HCT116 (cell line): ENCODE measurements at regions not wholly inside any gene's neighbourhood (a gene's known extent, or its start where the extent isn't known, plus 50 kb on each side); places are given as distances from the start of the nearest gene placed in this dataset.
A peak's percentile ranks its signal among the peaks of the same experiment; 100 is the strongest.

Source experiments
- ATAC-seq: fragments of 200-7000 bp; cut with Tn5 transposase; 2 replicates; pipeline ENCODE4 v1.9.1; 2020; ENCODE audit warnings: mild to moderate bottlenecking, moderate library complexity
- BruUV-seq: library from RNA; stranded (reverse); fragments of 400-500 nt; replicated peaks from 2 replicates; lab custom pipeline; 2021; lab: Mats Ljungman, UMichigan
- CTCF ChIA-PET: fragments of 300-600 bp; sonication (Branson Sonifier 250); formaldehyde crosslinking; loops from one replicate; lab custom pipeline; 2021; ENCODE audit warnings: antibody characterized with exemption; lab: Charles Lee
- POLR2A ChIA-PET: fragments of 300-600, 350-600 bp; sonication (Branson Sonifier 250); formaldehyde crosslinking; loops from one replicate; lab custom pipeline; 2021; ENCODE audit warnings: antibody characterized with exemption; lab: Charles Lee
- RAD21 ChIA-PET, 2 experiments: fragments of 300-600 bp; sonication (Branson Sonifier 250); formaldehyde crosslinking; loops; one replicate each; lab custom pipeline; 2023; ENCODE audit warnings: low total read pairs in 2 of 2; ENCODE audit not compliant: uncharacterized antibody in 2 of 2, unreplicated experiment in 2 of 2, low non-redundant PET in 1 of 2; lab: Charles Lee
- DNase-seq: peaks from one replicate; pipeline ENCODE4 v3.0.0-alpha.2; 2010; ENCODE audit warnings: low read depth, low spot score
- H2AFZ ChIP-seq: fragments of 200-600 bp; shearing (Covaris generic), sonication (generic); 2 replicates; pipeline ENCODE4 v1.6.1; 2017; ENCODE audit warnings: low read depth, mixed run types, mixed read lengths, antibody characterized with exemption, low read length; ENCODE audit not compliant: poor library complexity, severe bottlenecking
- H3K27ac ChIP-seq: 2 replicates; pipeline ENCODE4 v1.5.1; 2012; ENCODE audit warnings: low read depth, low read length
- H3K27me3 ChIP-seq: fragments of 200-600 bp; sonication (generic); 2 replicates; pipeline ENCODE4 v1.6.1; 2016; ENCODE audit warnings: mixed run types, low read length, mixed read lengths; ENCODE audit not compliant: insufficient read depth
- H3K36me3 ChIP-seq, 2 experiments: fragments of 200-500 bp in 1 of 2; fragments of 200-600 bp in 1 of 2; sonication (Bioruptor generic) in 1 of 2; sonication (generic) in 1 of 2; 2 replicates each; pipeline versions ENCODE4 v1.5.1 to v1.6.1; 2014 to 2016; ENCODE audit warnings: low read length in 2 of 2, inconsistent platforms in 1 of 2, mixed read lengths in 1 of 2, mixed run types in 1 of 2; ENCODE audit not compliant: insufficient read depth in 2 of 2, control insufficient read depth in 1 of 2
- H3K4me1 ChIP-seq, 2 experiments: fragments of 200-600 bp in 1 of 2; sonication (generic) in 1 of 2; 2 replicates each; pipeline versions ENCODE4 v1.5.1 to v1.6.1; 2012 to 2017; ENCODE audit warnings: low read length in 2 of 2, inconsistent platforms in 1 of 2, mild to moderate bottlenecking in 1 of 2, mixed read lengths in 1 of 2, mixed run types in 1 of 2, moderate library complexity in 1 of 2; ENCODE audit not compliant: insufficient read depth in 2 of 2, control insufficient read depth in 1 of 2
- H3K4me2 ChIP-seq: fragments of 200-600 bp; sonication (generic); 2 replicates; pipeline ENCODE4 v1.6.1; 2017; ENCODE audit warnings: mixed run types, low read length, mixed read lengths
- H3K4me3 ChIP-seq, 2 experiments: fragments of 200-600 bp in 1 of 2; sonication (generic) in 1 of 2; replicated peaks in 1 of 2; 2 replicates each; pipeline ENCODE4 v1.5.1; 2011 to 2016; ENCODE audit warnings: low read length in 2 of 2, control low read depth in 1 of 2, low read depth in 1 of 2, mild to moderate bottlenecking in 1 of 2, mixed read lengths in 1 of 2, mixed run types in 1 of 2
- H3K79me2 ChIP-seq: fragments of 200-600 bp; sonication (generic); 2 replicates; pipeline ENCODE4 v1.6.1; 2017; ENCODE audit warnings: mild to moderate bottlenecking, mixed run types, low read length, moderate library complexity, mixed read lengths; ENCODE audit not compliant: insufficient read depth
- H3K9ac ChIP-seq: fragments of 200-600 bp; sonication (generic); 2 replicates; pipeline ENCODE4 v1.6.1; 2016; ENCODE audit warnings: low read length, mixed read lengths
- H3K9me2 ChIP-seq: fragments of 200-600 bp; sonication (generic), shearing (Covaris generic); 2 replicates; pipeline ENCODE4 v1.6.1; 2017; ENCODE audit warnings: mixed run types, mild to moderate bottlenecking, moderate library complexity; ENCODE audit not compliant: insufficient read depth
- H3K9me3 ChIP-seq, 2 experiments: fragments of 200-500 bp in 1 of 2; fragments of 200-600 bp in 1 of 2; sonication (Bioruptor generic) in 1 of 2; sonication (generic) in 1 of 2; 2 replicates each; pipeline ENCODE4 v1.6.1; 2014 to 2017; ENCODE audit warnings: low read length in 2 of 2, mixed read lengths in 2 of 2, inconsistent platforms in 1 of 2, low read depth in 1 of 2, mild to moderate bottlenecking in 1 of 2, mixed run types in 1 of 2, moderate library complexity in 1 of 2; ENCODE audit not compliant: control insufficient read depth in 1 of 2, insufficient read depth in 1 of 2
- H4K20me1 ChIP-seq: fragments of 200-600 bp; sonication (generic), shearing (Covaris generic); 2 replicates; pipeline ENCODE4 v1.6.1; 2017; ENCODE audit warnings: mixed run types, mild to moderate bottlenecking, moderate library complexity; ENCODE audit not compliant: insufficient read depth
- CBX3 ChIP-seq: IDR thresholded peaks from 2 replicates; pipeline ENCODE4 v1.6.1; 2012; ENCODE audit warnings: low read depth
- ELF1 ChIP-seq: IDR thresholded peaks from 2 replicates; pipeline ENCODE4 v1.6.1; 2012; ENCODE audit warnings: low read depth, borderline replicate concordance
- EZH2 ChIP-seq: fragments of 200-600 bp; sonication (generic); IDR thresholded peaks from 2 replicates; pipeline ENCODE4 v1.6.1; 2017; ENCODE audit warnings: antibody characterized with exemption, mixed run types
- EZH2phosphoT487 ChIP-seq: fragments of 200-600 bp; IDR thresholded peaks from 2 replicates; pipeline ENCODE4 v1.6.1; 2018; ENCODE audit warnings: antibody characterized with exemption, borderline replicate concordance
- FOSL1 ChIP-seq: IDR thresholded peaks from 2 replicates; pipeline ENCODE4 v1.6.1; 2012; ENCODE audit warnings: low read depth
- JUND ChIP-seq: IDR thresholded peaks from 2 replicates; pipeline ENCODE4 v1.6.1; 2012
- POLR2AphosphoS5 ChIP-seq: IDR thresholded peaks from 2 replicates; pipeline ENCODE4 v1.6.1; 2011; ENCODE audit warnings: mild to moderate bottlenecking, low read depth, low read length, moderate library complexity
- SIN3A ChIP-seq: IDR thresholded peaks from 2 replicates; pipeline ENCODE4 v1.6.1; 2012; ENCODE audit warnings: low read depth
- SP1 ChIP-seq: IDR thresholded peaks from 2 replicates; pipeline ENCODE4 v1.6.1; 2012; ENCODE audit warnings: low read depth
- SRF ChIP-seq: IDR thresholded peaks from 2 replicates; pipeline ENCODE4 v1.6.1; 2012; ENCODE audit warnings: low read depth
- YY1 ChIP-seq: IDR thresholded peaks from 2 replicates; pipeline ENCODE4 v1.6.1; 2011; ENCODE audit warnings: low read length, low read depth, moderate library complexity, mild to moderate bottlenecking; ENCODE audit not compliant: insufficient replicate concordance; ENCODE audit errors: extremely low read depth
- ZFX ChIP-seq: fragments of 450-650 bp; IDR thresholded peaks from 2 replicates; pipeline ENCODE4 v1.6.1; 2017
- ZNF274 ChIP-seq: fragments of 200-500 bp; sonication (Bioruptor generic); IDR thresholded peaks from 2 replicates; pipeline ENCODE4 v1.6.1; 2014; ENCODE audit warnings: mild to moderate bottlenecking, low read depth, low read length, inconsistent platforms
- intact Hi-C: fragments of 100-400 bp; cut with micrococcal nuclease; formaldehyde crosslinking; loops from 2 replicates; pipeline ENCODE4 v1.10.0; 2022
- TF ChIP-seq, protein P1 (sequence below): IDR thresholded peaks from 2 replicates; pipeline ENCODE4 v1.6.1; 2011; ENCODE audit warnings: mild to moderate bottlenecking, low read length, moderate library complexity; ENCODE audit not compliant: insufficient replicate concordance; ENCODE audit errors: extremely low read depth
- TF ChIP-seq, protein P2 (sequence below): IDR thresholded peaks from 2 replicates; pipeline ENCODE4 v1.6.1; 2012
- TF ChIP-seq, protein P3 (sequence below): IDR thresholded peaks from 2 replicates; pipeline ENCODE4 v1.6.1; 2012

DNA sequence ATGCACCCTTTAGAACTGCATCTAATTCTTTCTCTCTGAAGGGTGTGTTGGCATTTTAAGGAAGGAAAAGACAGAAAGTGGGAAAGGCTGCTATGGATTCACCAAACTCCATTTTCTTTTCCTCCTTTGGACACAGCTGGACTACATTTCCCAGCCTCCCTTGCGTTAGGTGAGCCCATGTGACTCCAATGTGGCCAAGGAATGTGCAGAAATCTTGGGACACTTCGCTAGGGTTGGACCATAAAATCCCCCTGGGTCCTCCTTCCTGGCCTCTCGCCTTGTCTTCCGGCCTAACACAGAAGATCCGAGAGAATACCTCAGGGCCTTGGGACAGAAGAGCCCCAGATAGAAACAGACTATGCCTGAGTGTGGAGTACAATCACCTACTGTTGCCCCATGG lies 56.3 kb downstream of the ABCC12 start:
- intact Hi-C loops: no loop called here
- Histone ChIP-seq H3K4me1 (peaks cover 0 to 2% of the 10 kb centered on the region in 2 experiments; a peak in 1 of 4 replicates), H3K79me2 (no peaks in the 10 kb centered on the region), H3K4me3 (no peak overlapping the region), H3K27me3 (no peaks in the 10 kb centered on the region), H3K4me2 (no peak overlapping the region), H4K20me1 (no peaks in the 10 kb centered on the region), H3K36me3 (no peaks in the 10 kb centered on the region), H3K9me3 (no peaks in the 10 kb centered on the region), H3K9ac (no peak overlapping the region), H2AFZ (no peak overlapping the region), H3K9me2 (no peaks in the 10 kb centered on the region), H3K27ac (no peak overlapping the region)
- RAD21 ChIA-PET: no interaction called here
- peak; percentile 95 for ATAC-seq
- DNase-seq: peak; percentile 49
- BruUV-seq: no TSS peak
- POLR2A ChIA-PET: no interaction called here
- CTCF ChIA-PET: no interaction called here
- TF ChIP-seq YY1 (peak; percentile 66), SRF (no peak), CBX3 (peak; percentile 38; the same call in 1 of the 2 replicates), ZFX (no peak)

DNA sequence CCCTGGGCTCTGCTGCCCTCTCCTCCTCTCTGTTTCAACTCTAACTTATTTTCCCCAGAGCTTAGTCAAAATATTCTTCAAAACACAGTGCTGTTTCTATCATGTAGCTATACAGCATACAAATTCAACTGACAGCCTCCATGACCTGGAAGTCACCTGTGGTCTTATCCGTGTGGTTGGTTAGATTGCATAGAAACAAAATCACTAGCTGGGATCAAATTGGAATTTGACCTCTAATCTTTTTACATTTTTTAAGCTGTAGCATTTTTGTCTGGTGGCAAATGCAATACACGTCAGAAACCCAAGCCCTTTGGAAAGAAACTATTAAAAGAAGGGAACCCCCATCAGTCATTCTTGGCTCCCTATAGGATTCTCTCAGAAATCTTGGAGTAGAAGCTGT lies 57.3 kb downstream of the ABCC12 start:
- POLR2A ChIA-PET: no interaction called here
- no peaks in the 10 kb centered on the region for H3K9me2 ChIP-seq
- DNase-seq (no peak), ATAC-seq (no peak)
- H2AFZ ChIP-seq: no peak overlapping the region
- H3K9ac ChIP-seq: no peak overlapping the region
- no TSS peak for BruUV-seq
- H4K20me1 ChIP-seq: no peaks in the 10 kb centered on the region
- no peaks in the 10 kb centered on the region for H3K36me3 ChIP-seq
- RAD21 ChIA-PET: no interaction called here
- intact Hi-C loops: no loop called here
- H3K27ac ChIP-seq: no peak overlapping the region
- H3K9me3 ChIP-seq: no peaks in the 10 kb centered on the region
- H3K4me1 ChIP-seq: peaks cover 0 to 2% of the 10 kb centered on the region in 2 experiments; a peak in 1 of 4 replicates
- CTCF ChIA-PET: no interaction called here
- no peaks in the 10 kb centered on the region for H3K79me2 ChIP-seq
- no peak overlapping the region for H3K4me3 ChIP-seq
- no peak overlapping the region for H3K4me2 ChIP-seq
- H3K27me3 ChIP-seq: peaks cover 5% of the 10 kb centered on the region; the same call in 1 of the 2 replicates
- TF ChIP-seq, protein P1, sequence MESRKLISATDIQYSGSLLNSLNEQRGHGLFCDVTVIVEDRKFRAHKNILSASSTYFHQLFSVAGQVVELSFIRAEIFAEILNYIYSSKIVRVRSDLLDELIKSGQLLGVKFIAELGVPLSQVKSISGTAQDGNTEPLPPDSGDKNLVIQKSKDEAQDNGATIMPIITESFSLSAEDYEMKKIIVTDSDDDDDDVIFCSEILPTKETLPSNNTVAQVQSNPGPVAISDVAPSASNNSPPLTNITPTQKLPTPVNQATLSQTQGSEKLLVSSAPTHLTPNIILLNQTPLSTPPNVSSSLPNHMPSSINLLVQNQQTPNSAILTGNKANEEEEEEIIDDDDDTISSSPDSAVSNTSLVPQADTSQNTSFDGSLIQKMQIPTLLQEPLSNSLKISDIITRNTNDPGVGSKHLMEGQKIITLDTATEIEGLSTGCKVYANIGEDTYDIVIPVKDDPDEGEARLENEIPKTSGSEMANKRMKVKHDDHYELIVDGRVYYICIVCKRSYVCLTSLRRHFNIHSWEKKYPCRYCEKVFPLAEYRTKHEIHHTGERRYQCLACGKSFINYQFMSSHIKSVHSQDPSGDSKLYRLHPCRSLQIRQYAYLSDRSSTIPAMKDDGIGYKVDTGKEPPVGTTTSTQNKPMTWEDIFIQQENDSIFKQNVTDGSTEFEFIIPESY: no peak
- TF ChIP-seq SP1: no peak
- no peak for TF ChIP-seq YY1
- no peak for TF ChIP-seq CBX3
- TF ChIP-seq ELF1: no peak
- TF ChIP-seq, protein P2, sequence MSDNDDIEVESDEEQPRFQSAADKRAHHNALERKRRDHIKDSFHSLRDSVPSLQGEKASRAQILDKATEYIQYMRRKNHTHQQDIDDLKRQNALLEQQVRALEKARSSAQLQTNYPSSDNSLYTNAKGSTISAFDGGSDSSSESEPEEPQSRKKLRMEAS: no peak
- no peak for TF ChIP-seq SIN3A
- TF ChIP-seq, protein P3, sequence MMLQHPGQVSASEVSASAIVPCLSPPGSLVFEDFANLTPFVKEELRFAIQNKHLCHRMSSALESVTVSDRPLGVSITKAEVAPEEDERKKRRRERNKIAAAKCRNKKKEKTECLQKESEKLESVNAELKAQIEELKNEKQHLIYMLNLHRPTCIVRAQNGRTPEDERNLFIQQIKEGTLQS: no peak
- no peak for TF ChIP-seq FOSL1
- TF ChIP-seq ZFX: no peak
- no peak for TF ChIP-seq EZH2
- TF ChIP-seq JUND: no peak
- no peak for TF ChIP-seq ZNF274
- no peak for TF ChIP-seq EZH2phosphoT487
- no peak for TF ChIP-seq POLR2AphosphoS5
